GM19238 (cell line): ENCODE measurements at regions not wholly inside any gene's neighbourhood (a gene's known extent, or its start where the extent isn't known, plus 50 kb on each side); places are given as distances from the start of the nearest gene placed in this dataset.
"Not testable (repeated sequence)": the region's sequence is repeated elsewhere in the genome, so short reads cannot be mapped to it uniquely, and the experiment has no call there.

Experiments
- DNase-seq: peaks from one replicate; pipeline ENCODE4 v3.0.0; 2011; ENCODE audit warnings: low spot score; ENCODE audit not compliant: insufficient read length

DNA sequence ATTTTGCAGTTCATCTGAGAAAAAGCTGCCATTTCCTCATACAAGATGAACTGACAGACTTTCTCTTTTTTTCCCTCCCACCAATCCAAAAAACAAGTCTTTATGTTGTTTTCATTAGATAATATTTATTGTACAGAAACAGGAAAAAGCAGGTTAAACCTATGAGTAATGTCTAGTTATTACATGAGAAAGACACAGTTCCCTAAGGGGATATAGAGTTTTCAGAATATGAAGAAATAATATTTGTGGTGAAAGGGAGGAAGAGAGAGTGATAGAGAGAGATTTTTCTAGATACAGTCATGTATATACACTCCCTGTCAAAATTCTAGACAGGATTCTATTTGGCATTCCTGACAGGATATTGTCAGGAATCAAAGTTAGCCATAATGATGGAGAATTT is 392.4 kb downstream of the BMP2 start:
- DNase-seq: no peak

DNA sequence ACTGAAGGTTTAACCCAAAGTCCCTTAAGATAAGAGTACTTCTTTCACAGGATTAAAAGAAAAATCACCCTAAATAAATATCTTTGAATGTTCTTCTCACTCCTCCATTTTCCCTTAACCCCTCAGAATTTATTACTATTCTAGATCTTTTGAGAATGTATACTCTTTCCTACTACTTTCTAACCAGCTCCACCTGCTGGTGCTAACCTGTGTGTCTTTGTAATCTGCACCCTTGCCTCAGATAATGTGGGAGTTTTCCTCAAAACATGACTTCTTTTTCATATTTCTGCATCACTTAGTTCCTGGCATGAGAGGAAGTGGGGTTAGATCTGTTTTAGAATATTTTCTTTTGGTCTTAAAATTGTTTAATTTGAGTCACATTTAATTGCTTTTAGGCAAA is 394.2 kb downstream of the BMP2 start:
- DNase-seq: no peak

DNA sequence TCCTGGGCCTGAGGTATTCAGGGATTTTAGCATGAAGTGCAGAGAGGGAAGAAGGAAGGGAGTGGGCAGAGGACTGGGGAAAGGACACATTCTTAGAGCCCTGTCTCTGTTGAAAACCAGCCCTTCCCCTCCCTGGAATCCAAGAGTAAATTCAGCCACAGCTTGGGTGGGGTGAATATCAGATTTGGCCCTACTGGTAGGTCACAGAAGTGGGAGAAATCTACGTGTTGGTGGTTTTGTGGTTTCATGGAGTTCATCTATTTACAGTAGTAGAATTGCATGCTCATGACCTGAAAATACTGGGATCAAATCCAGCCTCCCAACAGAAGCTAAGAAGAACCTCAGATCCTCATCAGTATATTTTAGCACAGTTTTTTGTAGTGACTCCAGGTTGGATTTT is 404.4 kb downstream of the BMP2 start:
- DNase-seq: no peak

DNA sequence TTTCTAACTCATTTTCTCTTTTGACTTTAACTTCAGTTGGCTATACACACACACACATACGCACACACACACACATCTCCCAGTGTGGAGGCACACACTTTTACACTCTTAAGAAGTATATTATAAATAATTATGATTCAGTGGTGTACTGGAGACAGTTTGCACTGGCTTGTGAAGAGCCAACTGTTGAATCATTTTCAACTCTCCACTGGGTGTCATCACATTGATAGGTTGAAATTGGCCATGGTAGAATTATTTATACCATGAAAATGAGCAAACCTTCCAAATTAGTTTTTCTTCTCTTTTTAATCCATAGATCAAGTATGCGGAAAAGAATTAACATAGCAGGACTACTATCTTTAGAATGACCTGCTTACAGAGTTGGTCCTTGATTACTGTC is 407.1 kb downstream of the BMP2 start:
- no peak for DNase-seq

DNA sequence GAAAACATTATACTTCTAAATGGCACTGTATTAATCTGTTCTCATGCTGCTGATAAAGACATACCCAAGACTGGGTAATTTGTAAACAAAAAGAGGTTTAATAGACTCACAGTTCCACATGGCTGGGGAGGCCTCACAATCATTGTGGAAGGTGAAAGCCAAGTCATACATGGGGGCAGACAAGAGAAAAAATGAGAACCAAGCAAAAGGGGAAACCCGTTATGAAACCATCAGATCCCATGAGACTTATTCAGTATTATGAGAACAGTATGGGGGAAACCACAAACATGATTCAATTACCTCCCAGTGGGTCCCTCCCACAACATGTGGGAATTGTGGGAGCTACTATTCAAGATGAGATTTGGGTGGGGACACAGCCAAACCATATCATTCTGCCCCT is 408.3 kb downstream of the BMP2 start:
- DNase-seq: not testable (repeated sequence)

DNA sequence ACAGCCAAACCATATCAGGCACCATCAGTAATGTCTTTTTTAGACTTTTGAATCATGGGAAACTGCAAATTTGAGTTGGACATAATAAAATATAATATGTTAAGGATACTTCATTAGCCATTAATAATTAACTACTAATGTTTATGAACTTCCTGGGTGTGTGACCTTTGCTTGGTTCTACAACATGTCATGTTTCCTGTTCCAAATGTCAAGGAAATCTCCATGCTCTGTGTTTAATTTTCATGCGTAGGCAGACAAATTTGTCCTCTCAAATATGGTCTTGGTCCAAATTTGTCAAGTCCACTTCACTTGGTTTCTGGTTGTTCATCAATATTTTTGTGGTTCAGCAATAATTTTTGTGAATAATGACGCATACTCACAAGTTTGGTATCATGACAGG is 410.5 kb downstream of the BMP2 start:
- DNase-seq: no peak

DNA sequence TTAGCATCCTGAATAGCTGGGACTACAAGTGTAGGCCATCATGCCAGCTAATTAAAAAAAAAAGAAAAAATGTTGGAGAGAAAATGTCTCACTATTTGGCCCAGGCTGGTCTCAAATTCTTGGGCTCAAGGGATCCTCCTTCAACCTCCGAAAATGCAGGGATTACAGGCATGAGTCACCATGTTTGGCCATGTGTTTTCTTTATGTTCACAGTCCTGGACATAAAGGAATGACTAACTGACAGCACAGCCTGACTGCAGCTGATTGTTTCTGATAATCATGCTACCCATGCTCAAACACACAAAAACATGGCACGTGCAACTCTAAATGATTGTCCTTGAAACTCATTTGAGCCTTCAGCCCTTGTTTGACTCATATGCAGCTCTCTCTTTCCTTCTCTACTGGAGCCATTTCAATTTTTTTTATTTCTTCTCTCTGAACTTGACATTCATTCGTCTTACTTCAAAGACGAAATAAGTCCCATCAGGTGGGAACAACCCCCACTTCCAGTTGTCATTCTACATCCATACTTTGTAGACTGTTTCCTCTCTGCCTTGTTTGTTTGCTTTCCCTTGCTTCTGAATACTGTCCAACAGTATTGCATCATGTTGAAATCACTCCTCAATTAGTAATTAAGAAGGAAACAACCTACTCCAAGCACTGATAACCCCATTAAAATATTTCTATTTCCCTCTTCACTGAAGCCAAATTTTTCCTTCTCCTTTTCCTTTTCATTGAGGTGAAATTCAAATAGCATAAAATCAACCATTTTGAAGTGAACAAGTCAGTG is 413.0 kb downstream of the BMP2 start:
- no peak for DNase-seq

DNA sequence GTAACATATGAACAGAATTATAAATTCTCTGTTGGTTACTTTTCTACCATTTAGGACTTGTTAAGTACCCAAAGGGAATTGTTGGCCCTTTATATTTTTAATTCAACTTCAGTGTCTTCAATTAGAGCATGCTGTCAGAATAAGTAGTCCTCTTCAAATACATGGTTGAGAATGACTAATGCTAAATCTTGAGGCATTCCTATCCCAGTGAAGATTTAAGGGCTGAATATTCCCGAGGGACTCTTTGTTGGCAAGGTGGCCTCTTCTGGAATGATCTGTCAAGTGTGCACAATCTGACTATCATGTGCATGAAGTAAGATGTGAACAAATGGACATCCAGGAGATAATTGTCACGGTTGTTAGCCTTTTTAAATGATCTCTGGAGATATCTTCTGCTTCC is 421.7 kb downstream of the BMP2 start:
- no peak for DNase-seq

DNA sequence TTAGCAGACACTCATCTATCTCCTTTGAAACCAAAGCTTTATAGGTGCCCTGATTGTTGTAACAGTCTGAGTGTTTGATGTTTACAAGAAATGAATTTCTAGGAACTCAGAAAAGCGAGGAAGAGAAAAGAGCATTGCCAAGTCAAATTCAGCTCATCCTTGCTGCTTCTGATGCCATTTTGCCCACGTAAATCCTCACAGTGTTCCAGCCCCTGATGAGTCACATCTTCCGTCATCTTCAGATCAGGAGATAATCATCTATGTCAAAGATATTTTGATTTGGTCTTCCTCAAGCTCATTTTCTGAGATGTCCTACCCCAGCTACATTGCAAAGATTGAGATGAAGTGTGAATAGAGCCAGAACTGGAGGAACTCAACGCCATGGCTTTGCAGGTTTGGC is 426.2 kb downstream of the BMP2 start:
- no peak for DNase-seq

DNA sequence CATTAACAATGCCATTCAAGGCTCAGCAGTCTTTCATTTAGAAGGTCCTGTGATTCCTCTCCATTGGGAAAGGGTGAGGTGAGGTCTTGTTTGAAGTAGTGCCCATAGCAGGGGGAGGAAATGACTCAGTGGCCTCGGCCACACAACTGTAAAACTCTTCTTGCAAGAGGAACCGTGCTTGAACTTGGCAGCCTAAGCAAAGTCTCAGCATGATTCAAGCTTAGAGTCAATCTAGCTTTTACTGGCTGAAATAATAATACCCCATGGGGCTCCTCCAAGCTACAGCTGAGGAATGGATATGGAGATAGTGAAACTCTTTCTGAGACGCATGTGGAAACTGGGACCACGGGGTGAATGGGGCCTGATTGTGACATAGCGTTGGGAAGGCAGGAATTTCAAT is 428.2 kb downstream of the BMP2 start:
- no peak for DNase-seq

DNA sequence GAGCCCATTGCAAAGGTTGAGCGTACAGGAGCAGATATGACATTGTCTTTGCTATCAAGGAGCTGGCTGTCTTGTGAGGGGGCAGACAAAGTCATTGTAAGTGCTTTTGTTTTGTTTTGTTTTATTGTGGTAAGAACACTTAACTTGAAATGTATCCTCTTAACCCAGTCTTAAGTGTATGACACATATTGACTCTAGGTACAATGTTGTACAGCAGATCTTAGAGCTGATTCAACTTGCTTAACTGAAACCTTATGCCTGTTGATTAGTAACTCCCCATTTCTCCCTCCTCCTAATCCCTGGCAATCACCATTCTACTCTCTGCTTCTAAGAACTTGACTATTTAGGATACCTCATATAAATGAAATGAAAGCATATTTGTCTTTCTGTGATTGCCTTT is 429.0 kb downstream of the BMP2 start:
- no peak for DNase-seq

DNA sequence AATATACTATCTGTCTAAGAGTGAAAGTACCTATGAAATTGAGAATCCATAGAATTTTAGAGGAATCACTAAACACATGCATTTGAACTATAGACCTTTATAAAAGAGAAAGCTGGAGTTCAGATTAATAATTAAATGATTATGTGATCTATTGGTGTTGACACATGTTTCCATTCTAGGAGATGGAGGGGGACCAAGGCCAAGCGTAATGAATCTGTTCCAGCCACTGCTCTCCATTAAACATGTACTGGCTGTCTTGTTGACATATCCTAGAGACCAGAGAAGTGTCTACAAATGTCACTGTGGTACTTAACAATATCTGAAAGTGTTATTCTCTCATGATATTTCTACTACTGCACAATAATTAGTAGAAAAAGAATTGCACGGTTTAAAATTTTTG is 432.4 kb downstream of the BMP2 start:
- DNase-seq: no peak

DNA sequence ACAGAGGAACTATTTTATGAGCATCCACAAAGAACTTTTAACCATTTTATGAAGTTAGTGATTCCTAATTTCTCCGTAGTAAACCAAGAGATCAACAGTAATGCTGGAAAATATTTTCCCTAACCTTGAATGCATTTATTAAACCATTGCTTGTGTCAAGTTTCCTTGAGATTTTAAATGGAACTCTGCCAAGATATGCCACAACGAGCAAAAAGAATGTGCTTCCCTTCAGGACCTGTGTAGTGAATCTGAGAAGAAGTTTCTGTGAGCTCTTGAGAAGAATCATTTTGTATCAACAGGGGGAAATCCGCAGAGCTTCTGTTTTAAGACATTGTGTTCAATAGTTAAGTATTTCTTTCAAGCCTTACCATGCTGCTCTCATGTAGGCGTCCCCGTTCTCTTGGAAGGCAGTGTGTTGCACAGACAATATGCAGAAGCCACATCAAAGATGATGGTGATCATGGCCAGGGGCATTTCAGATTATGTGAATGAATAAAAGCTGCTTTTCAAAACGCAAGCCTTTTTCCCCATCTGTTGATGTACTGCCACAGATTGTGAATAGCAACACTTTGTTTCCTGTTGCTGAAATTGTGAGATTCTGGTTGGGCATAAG is 439.8 kb downstream of the BMP2 start:
- no peak for DNase-seq

DNA sequence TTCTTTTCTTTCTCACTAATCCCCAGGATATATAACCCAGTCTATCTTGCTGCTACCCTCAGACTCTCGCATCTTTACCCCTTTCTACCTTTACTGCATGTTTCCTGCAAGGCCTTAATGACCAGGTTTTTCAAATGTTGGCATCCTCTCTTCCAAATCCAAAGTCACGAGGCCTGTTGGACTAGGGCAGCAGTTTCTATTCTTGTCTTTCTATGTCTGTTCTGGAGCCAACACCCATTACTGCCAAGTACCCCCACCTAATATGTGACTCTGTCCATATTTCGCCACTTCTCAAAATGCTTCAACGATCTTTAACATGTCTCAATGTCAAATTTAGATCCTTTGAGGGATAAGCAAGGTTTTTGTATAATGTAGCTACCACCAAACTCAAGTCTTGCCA is 443.4 kb downstream of the BMP2 start:
- DNase-seq: no peak

DNA sequence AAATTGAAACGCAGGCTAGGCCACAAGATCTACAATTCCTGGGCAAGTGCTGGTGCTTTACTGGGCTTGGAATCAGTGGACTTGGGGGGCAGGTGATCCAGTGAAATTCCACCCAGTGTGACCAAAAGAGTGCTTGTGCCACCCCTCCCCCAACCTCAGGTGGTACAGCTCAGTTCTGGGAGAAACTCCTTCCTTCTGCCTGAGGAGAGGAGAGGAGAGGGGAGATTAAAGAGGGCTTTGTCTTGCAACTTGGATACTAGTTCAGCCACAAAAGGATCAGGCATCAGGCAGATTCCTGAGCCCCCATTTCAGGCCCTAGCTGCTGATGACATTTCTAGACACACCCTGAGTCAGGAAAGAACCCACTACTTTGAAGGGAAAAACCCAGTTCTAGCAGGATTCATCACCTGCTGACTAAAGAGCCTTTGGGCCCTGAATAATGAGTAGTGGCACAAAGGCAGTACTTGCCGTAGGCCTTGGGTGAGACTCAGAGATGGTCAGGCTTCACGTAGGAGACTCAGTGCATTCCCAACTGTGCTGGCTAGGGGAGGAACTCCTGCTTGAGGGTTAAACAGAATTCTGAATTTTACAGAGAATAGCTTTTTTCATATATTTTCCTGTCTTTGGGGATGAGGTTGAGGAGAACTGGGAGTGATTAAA is 446.7 kb downstream of the BMP2 start:
- no peak for DNase-seq

DNA sequence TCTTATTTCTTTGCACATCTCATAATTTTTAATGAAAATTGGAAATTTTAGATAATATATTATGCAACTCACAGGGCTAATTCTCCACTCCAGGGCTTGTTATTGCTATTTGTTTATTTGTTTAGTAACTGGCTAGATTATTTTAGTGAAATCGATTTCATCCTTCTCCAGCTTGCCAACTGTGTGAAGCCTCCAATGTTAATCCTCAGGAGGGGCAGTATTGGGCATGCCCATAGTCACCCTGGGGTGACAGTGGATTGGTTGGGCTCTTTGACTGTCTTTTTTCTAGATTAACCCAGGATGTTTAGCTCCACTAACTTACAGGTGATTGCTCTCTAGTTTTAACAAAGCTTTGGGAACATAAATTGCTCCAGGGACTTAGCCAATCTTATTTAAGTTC is 450.1 kb downstream of the BMP2 start:
- DNase-seq: no peak

DNA sequence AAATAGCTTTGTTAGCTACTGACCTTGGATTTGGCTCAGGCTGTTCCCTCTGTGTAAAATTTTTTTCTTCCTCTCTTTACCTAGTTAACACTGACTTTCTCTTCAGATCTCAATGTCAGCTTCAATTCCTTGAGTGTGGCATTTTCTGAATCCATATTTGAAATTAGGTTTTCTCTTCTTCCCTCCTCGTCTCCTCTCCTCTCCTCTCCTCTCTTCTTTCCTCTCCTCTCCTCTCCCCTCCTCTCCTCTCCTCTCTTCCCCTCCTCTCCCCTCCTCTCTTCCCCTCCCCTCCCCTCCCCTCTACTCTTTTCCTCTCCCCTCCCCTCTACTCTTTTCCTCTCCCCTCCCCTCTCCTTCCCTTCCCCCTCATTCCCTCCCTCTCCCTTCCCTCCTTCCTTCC is 453.3 kb downstream of the BMP2 start:
- DNase-seq: no peak

DNA sequence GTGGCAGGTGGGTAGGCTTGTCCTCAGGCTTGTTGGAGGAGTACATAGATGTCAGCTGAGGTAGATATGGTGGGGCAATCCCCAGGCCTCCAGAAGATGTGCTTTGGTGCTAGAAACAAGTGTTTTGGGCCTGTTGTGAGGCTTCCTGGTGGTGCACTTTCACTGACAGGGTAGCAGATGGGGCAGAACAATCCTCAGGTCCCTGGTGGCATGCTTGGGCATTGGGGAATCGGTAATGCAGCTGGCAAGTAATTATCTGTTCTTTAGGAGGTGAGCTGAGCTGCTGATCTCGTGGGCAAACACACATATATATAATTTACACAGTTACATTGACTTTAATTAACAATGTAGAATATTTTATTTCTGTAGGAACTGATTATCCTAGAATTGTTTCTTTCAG is 458.7 kb downstream of the BMP2 start:
- DNase-seq: no peak

DNA sequence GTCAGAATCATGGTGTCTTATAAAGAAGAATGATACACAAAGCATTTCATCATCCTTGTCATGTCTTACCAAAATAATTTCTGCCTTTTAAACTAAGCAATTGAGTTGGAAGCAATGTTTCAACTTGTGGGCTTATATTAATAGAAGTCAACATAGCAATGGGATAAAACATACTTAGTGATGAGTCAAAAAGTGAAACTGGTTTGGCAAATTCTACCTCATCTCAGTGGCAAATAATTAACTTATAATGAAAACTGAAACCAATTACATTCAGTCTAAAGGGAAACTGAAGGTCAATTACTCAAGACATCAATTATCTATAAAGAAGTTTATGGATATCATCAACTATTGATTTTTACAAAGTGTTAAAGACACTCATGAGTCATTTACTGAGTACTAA is 463.8 kb downstream of the BMP2 start:
- DNase-seq: no peak

DNA sequence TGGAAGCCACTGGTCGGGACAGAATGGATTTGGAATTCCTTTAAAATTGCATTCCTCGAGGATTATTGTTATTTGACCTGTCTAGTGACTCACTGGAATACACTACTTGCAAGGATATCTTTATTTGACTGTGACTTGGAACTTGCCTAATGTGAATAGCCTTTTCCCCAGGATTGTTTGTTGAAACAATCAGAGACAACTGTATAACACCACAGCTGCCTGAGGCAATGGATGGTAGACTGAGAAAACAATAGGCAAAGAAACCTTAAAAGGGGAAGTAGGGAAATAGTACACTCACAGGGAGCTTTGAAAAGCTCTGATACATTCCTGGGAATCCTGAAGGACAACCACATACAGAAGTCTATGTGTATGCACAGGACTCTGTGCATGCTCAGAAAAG is 465.3 kb downstream of the BMP2 start:
- no peak for DNase-seq

DNA sequence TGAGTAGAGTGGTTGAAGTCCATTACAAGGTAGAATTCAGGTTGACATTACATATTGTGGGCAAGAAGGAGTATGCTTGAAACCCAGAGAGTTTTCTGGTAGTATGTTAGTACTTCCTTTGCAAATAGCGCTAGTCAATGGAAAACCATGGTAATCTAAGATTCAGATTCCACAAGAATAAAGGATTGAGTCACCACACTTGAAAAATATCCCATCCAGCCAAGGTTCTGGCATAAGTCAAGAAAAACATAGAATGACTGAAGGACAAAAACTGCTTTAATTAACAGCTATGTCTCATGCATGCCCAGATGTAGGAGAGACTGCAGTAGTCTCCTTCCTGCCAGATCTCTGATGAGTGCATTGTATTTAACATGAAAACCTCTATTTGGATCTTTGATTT is 469.8 kb downstream of the BMP2 start:
- no peak for DNase-seq

DNA sequence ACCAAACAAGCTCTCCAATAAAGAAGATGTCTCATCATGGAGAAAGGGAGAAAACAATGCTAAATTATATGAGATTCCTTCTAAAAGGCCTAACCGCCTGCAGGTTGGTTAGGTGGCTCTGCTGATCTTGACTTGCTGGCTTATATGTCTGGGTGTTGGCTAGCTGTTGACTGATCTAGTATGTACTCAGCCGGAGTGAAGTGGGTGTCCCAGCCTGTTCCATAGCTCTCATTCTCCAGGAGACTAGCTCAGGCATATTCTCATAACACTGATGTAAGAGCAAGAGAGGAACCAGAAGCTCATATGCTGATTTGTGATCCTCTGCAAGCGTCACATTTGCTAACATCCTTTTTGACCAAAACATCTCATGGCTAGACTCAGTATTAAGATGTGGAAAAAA is 473.0 kb downstream of the BMP2 start:
- DNase-seq: no peak
